WTC11 (cell line): ENCODE measurements at regions not wholly inside any gene's neighbourhood (a gene's known extent, or its start where the extent isn't known, plus 50 kb on each side); places are given as distances from the start of the nearest gene placed in this dataset.

Source experiments
- ATAC-seq: fragments of 200-7000 bp; cut with Tn5 transposase; 2 replicates; pipeline ENCODE4 v1.10.0; 2021; ENCODE audit warnings: mild to moderate bottlenecking, moderate library complexity
- CTCF ChIA-PET: fragments of 300-600 bp; sonication (Branson Sonifier 250); formaldehyde crosslinking; loops from one replicate; lab custom pipeline; 2021; ENCODE audit warnings: antibody characterized with exemption; lab: Charles Lee
- POLR2A ChIA-PET: fragments of 350-600 bp; sonication (Branson Sonifier 250); formaldehyde crosslinking; loops from one replicate; lab custom pipeline; 2021; ENCODE audit warnings: antibody characterized with exemption; lab: Charles Lee
- DNase-seq: peaks from one replicate; pipeline ENCODE4 v3.0.0; 2021; ENCODE audit warnings: low spot score
- H3K27ac Mint-ChIP-seq: 2 replicates; pipeline ENCODE4 v1.8.0; 2021; ENCODE audit warnings: mixed read lengths
- H3K27me3 Mint-ChIP-seq: 2 replicates; pipeline ENCODE4 v1.8.0; 2021; ENCODE audit warnings: low read depth, mild to moderate bottlenecking, moderate library complexity, mixed read lengths
- H3K36me3 Mint-ChIP-seq: 2 replicates; pipeline ENCODE4 v1.8.0; 2021; ENCODE audit warnings: mixed read lengths
- H3K4me1 Mint-ChIP-seq: 2 replicates; pipeline ENCODE4 v1.8.0; 2022; ENCODE audit warnings: mixed read lengths
- H3K4me3 Mint-ChIP-seq: 2 replicates; pipeline ENCODE4 v1.8.0; 2021; ENCODE audit warnings: mild to moderate bottlenecking, moderate library complexity, mixed read lengths
- H3K9me3 Mint-ChIP-seq: 2 replicates; pipeline ENCODE4 v1.8.0; 2021; ENCODE audit warnings: mixed read lengths
- ATF2 ChIP-seq: sonication (generic); formaldehyde crosslinking; IDR thresholded peaks from 2 replicates; pipeline ENCODE4 v1.8.1; 2022; ENCODE audit warnings: low read depth, missing genetic modification reagents, borderline replicate concordance
- CBFB ChIP-seq: sonication (generic); formaldehyde crosslinking; IDR thresholded peaks from 2 replicates; pipeline ENCODE4 v1.8.1; 2022; ENCODE audit warnings: mild to moderate bottlenecking, low read depth, missing genetic modification reagents
- CDX4 ChIP-seq: fragments of 250-450 bp; sonication (Bioruptor Pico); IDR thresholded peaks from 2 replicates; pipeline ENCODE4 v1.9.0; 2021; ENCODE audit warnings: moderate library complexity, mild to moderate bottlenecking, inconsistent platforms, borderline replicate concordance
- ETV6 ChIP-seq: sonication (generic); formaldehyde crosslinking; IDR thresholded peaks from 2 replicates; pipeline ENCODE4 v1.8.1; 2022; ENCODE audit warnings: mild to moderate bottlenecking, missing genetic modification reagents
- GABPB1 ChIP-seq: sonication (generic); formaldehyde crosslinking; IDR thresholded peaks from 2 replicates; pipeline ENCODE4 v1.8.1; 2023; ENCODE audit warnings: mild to moderate bottlenecking, missing genetic modification reagents
- GTF2I ChIP-seq: fragments of 250-450 bp; sonication (Bioruptor Pico); conservative IDR thresholded peaks from 2 replicates; pipeline ENCODE4 v1.4.0; 2021; ENCODE audit warnings: mild to moderate bottlenecking
- IRF1 ChIP-seq: sonication (generic); formaldehyde crosslinking; IDR thresholded peaks from 2 replicates; pipeline ENCODE4 v1.8.0; 2023; ENCODE audit warnings: missing genetic modification reagents
- KAT7 ChIP-seq: sonication (generic); formaldehyde crosslinking; IDR thresholded peaks from 2 replicates; pipeline ENCODE4 v1.8.1; 2023; ENCODE audit warnings: missing genetic modification reagents, mild to moderate bottlenecking, borderline replicate concordance
- MLX ChIP-seq: sonication (generic); formaldehyde crosslinking; IDR thresholded peaks from 2 replicates; pipeline ENCODE4 v1.8.1; 2023; ENCODE audit warnings: mild to moderate bottlenecking, missing genetic modification reagents, moderate library complexity
- MXD4 ChIP-seq: fragments of 250-450 bp; sonication (Bioruptor Pico); IDR thresholded peaks from 2 replicates; pipeline ENCODE4 v1.8.0; 2021; ENCODE audit warnings: mild to moderate bottlenecking, moderate library complexity, borderline replicate concordance
- NR3C1 ChIP-seq: sonication (generic); formaldehyde crosslinking; conservative IDR thresholded peaks from 2 replicates; pipeline ENCODE4 v1.8.1; 2023; ENCODE audit warnings: low read depth, mild to moderate bottlenecking, missing genetic modification reagents
- PREB ChIP-seq: sonication (generic); formaldehyde crosslinking; IDR thresholded peaks from 2 replicates; pipeline ENCODE4 v1.8.1; 2022; ENCODE audit warnings: mild to moderate bottlenecking, missing genetic modification reagents, moderate library complexity, borderline replicate concordance
- SMAD3 ChIP-seq: sonication (generic); formaldehyde crosslinking; IDR thresholded peaks from 2 replicates; pipeline ENCODE4 v1.8.0; 2022; ENCODE audit warnings: missing genetic modification reagents, mild to moderate bottlenecking, borderline replicate concordance
- SP1 ChIP-seq: sonication (generic); formaldehyde crosslinking; conservative IDR thresholded peaks from 2 replicates; pipeline ENCODE4 v1.8.1; 2022; ENCODE audit warnings: missing genetic modification reagents
- STAT6 ChIP-seq: sonication (generic); formaldehyde crosslinking; conservative IDR thresholded peaks from 2 replicates; pipeline ENCODE4 v1.8.1; 2023; ENCODE audit warnings: mild to moderate bottlenecking, low read depth, missing genetic modification reagents, moderate library complexity
- USF2 ChIP-seq: sonication (generic); formaldehyde crosslinking; IDR thresholded peaks from 2 replicates; pipeline ENCODE4 v1.8.1; 2023; ENCODE audit warnings: mild to moderate bottlenecking, missing genetic modification reagents, moderate library complexity
- ZBTB21 ChIP-seq: sonication (generic); formaldehyde crosslinking; IDR thresholded peaks from 2 replicates; pipeline ENCODE4 v1.8.1; 2023; ENCODE audit warnings: mild to moderate bottlenecking, missing genetic modification reagents, borderline replicate concordance
- ZNF219 ChIP-seq: sonication (generic); formaldehyde crosslinking; IDR thresholded peaks from 2 replicates; pipeline ENCODE4 v1.8.0; 2023; ENCODE audit warnings: missing genetic modification reagents, mild to moderate bottlenecking, borderline replicate concordance
- ZNF532 ChIP-seq: fragments of 250-450 bp; sonication (Bioruptor Pico); IDR thresholded peaks from 2 replicates; pipeline ENCODE4 v1.9.0; 2021; ENCODE audit warnings: mild to moderate bottlenecking, borderline replicate concordance
- ZSCAN18 ChIP-seq: fragments of 250-450 bp; sonication (Bioruptor Pico); IDR thresholded peaks from 2 replicates; pipeline ENCODE4 v2.1.2; 2022; ENCODE audit warnings: mild to moderate bottlenecking, moderate library complexity

GRCh38 chr13:105340061-105340606 is 1195.3 kb downstream of the EFNB2 start (continued):
- TF ChIP-seq CDX4 (CRISPR knock-in tag) (no peak), ETV6 (CRISPR knock-in tag) (no peak), PREB (CRISPR knock-in tag) (no peak), ZNF532 (no peak), CBFB (no peak)

- no peak overlapping the region for H3K4me3 Mint-ChIP-seq
- DNase-seq = no peak
- no peaks in the 10 kb centered on the region for H3K9me3 Mint-ChIP-seq
- H3K27ac Mint-ChIP-seq = no peak overlapping the region
- H3K36me3 Mint-ChIP-seq = no peaks in the 10 kb centered on the region
- peaks cover 20% of the 10 kb centered on the region for H3K4me1 Mint-ChIP-seq
- CTCF ChIA-PET = no interaction called here
- POLR2A ChIA-PET = no interaction called here
- H3K27me3 Mint-ChIP-seq = no peaks in the 10 kb centered on the region
- ATAC-seq = no peak
- TF ChIP-seq GTF2I (no peak), MXD4 (CRISPR knock-in tag) (no peak), IRF1 (CRISPR knock-in tag) (no peak), SMAD3 (CRISPR knock-in tag) (no peak), ZNF219 (CRISPR knock-in tag) (no peak), ZBTB21 (CRISPR knock-in tag) (no peak), GABPB1 (CRISPR knock-in tag) (no peak), ZSCAN18 (CRISPR knock-in tag) (no peak), MLX (CRISPR knock-in tag) (no peak), STAT6 (CRISPR knock-in tag) (no peak), KAT7 (no peak), ATF2 (CRISPR knock-in tag) (no peak), NR3C1 (CRISPR knock-in tag) (no peak), USF2 (CRISPR knock-in tag) (no peak), ETV6 (CRISPR knock-in tag) (no peak), SP1 (no peak)
These were observed 1196.7 kb downstream of the EFNB2 start for GRCh38 chr13:105338773-105339172.
